ENCODE measurements at regions not wholly inside any gene's neighbourhood (a gene's known extent, or its start where the extent isn't known, plus 50 kb on each side); places are given as distances from the start of the nearest gene placed in this dataset.

DNA sequence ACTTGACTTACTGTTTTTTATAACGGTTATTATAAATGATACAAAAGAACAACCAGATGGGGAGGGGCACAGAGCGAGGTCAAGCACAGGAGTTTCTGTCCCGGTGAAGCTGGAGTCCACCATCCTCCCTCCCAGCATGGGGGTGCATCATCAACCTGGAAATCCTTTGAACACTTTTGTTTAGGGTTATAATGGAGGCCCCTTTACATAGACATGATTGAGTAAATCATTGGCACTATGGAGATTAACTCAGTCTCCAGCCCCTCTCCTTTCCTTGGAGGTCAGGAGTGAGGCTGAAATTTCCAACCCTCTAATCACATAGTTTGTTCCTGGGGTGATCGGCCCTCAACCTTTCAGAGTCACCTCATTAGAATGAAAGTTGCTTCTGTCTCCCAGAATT is 71.8 kb upstream of the ANKEF1 start:
- BruUV-seq (replicated peaks), result no TSS peak
- no peak overlapping the region for H3K4me3 Mint-ChIP-seq (ENCODE audit: low read depth, unreplicated experiment)
- intact Hi-C loops (cut with micrococcal nuclease; ENCODE audit: unreplicated experiment), result no loop called here

DNA sequence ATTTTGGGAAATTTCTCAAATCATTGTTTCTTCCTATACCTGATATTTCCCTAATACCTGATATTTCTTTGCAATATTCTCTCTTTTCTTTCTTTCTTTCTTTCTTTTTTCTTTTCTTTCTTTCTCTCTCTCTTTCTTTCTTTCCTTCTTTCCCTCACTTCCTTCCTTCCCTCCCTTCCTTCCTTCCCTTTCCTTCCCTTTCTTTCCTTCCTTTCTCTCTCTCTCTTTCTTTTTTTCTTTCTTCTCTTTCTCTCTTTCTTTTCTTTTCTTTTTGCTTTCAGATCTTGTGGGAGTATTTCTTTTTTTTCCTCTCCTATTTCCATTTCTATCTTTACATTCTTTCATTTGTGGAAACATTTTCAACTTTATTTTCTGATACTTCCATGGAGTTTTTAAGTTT is 76.1 kb upstream of the ANKEF1 start:
- intact Hi-C loops (cut with micrococcal nuclease; ENCODE audit: unreplicated experiment), result no loop called here

More for the DNA sequence above, 71.8 kb upstream of the ANKEF1 start:
- TF ChIP-seq, protein P1, sequence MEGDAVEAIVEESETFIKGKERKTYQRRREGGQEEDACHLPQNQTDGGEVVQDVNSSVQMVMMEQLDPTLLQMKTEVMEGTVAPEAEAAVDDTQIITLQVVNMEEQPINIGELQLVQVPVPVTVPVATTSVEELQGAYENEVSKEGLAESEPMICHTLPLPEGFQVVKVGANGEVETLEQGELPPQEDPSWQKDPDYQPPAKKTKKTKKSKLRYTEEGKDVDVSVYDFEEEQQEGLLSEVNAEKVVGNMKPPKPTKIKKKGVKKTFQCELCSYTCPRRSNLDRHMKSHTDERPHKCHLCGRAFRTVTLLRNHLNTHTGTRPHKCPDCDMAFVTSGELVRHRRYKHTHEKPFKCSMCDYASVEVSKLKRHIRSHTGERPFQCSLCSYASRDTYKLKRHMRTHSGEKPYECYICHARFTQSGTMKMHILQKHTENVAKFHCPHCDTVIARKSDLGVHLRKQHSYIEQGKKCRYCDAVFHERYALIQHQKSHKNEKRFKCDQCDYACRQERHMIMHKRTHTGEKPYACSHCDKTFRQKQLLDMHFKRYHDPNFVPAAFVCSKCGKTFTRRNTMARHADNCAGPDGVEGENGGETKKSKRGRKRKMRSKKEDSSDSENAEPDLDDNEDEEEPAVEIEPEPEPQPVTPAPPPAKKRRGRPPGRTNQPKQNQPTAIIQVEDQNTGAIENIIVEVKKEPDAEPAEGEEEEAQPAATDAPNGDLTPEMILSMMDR (IDR thresholded peaks at IDR 0.05; ENCODE audit: unreplicated experiment), result no peak
- Mint-ChIP-seq H3K27me3 (ENCODE audit: unreplicated experiment) (peaks cover 6% of the 10 kb centered on the region), H3K9me3 (ENCODE audit: low read depth, unreplicated experiment) (no peaks in the 10 kb centered on the region), H3K36me3 (ENCODE audit: insufficient read depth, unreplicated experiment) (no peaks in the 10 kb centered on the region), H3K27ac (ENCODE audit: unreplicated experiment) (no peak overlapping the region), H3K4me1 (ENCODE audit: low read depth, unreplicated experiment) (no peaks in the 10 kb centered on the region)
- no peak for DNase-seq
- CTCF ChIA-PET, result no interaction called here

DNA sequence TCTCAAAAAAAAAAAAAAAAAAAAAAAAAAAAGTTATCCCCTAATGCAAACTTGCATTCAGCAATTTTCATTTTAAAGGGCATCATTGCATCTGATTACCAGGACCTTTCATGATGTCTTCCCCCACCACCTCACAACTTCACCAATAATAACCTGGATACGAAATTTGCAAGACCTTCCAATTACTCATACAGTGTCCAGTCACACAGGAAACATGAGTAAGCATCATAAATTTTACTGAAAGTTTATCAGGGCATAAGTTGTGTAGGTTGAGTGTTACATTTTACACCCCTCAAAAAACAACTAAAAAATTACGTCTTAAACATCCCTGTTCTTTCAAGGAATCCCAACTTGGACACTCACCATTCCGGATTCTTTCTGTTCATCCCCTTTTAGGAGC is 79.1 kb upstream of the ANKEF1 start:
- Mint-ChIP-seq H3K27ac (ENCODE audit: unreplicated experiment) (no peak overlapping the region), H3K36me3 (ENCODE audit: insufficient read depth, unreplicated experiment) (no peaks in the 10 kb centered on the region), H3K9me3 (ENCODE audit: low read depth, unreplicated experiment) (no peaks in the 10 kb centered on the region), H3K4me1 (ENCODE audit: low read depth, unreplicated experiment) (peaks cover 8% of the 10 kb centered on the region), H3K4me3 (ENCODE audit: low read depth, unreplicated experiment) (no peak overlapping the region), H3K27me3 (ENCODE audit: unreplicated experiment) (no peaks in the 10 kb centered on the region)
- CTCF ChIA-PET, result no interaction called here
- intact Hi-C loops (cut with micrococcal nuclease; ENCODE audit: unreplicated experiment), result no loop called here
- BruUV-seq (replicated peaks), result no TSS peak
- TF ChIP-seq, protein P1 (IDR thresholded peaks at IDR 0.05; ENCODE audit: unreplicated experiment), result no peak
- DNase-seq, result no peak

More for the DNA sequence above, 76.1 kb upstream of the ANKEF1 start:
- TF ChIP-seq, protein P1 (IDR thresholded peaks at IDR 0.05; ENCODE audit: unreplicated experiment), result no peak
- Mint-ChIP-seq H3K4me1 (ENCODE audit: low read depth, unreplicated experiment) (peaks cover 8% of the 10 kb centered on the region), H3K9me3 (ENCODE audit: low read depth, unreplicated experiment) (no peaks in the 10 kb centered on the region), H3K4me3 (ENCODE audit: low read depth, unreplicated experiment) (no peak overlapping the region), H3K27ac (ENCODE audit: unreplicated experiment) (no peak overlapping the region), H3K36me3 (ENCODE audit: insufficient read depth, unreplicated experiment) (no peaks in the 10 kb centered on the region), H3K27me3 (ENCODE audit: unreplicated experiment) (no peaks in the 10 kb centered on the region)
- DNase-seq, result no peak
- no TSS peak for BruUV-seq (replicated peaks)
- CTCF ChIA-PET, result no interaction called here

DNA sequence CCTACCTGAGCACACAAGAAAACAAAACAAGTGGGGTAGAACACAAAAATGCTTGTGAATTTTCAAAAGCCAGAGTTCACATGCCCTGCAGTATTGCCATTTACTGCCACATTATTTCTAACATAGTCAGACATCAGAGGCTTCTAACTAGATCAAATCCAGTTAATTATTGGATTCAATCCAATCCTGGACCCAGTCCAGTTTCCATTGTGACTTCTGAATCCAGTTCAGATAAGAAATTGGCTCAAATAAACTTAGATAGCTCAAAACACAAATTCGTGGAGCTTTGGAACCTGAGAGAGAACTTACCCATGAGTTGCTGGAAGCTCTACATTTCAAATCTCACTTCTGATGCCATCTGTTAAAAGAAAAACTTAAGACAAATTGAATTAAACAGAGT is 85.2 kb upstream of the ANKEF1 start:
- no peaks in the 10 kb centered on the region for H3K9me3 Mint-ChIP-seq (ENCODE audit: low read depth, unreplicated experiment)
- no peaks in the 10 kb centered on the region for H3K36me3 Mint-ChIP-seq (ENCODE audit: insufficient read depth, unreplicated experiment)
- no peak overlapping the region for H3K27ac Mint-ChIP-seq (ENCODE audit: unreplicated experiment)
- BruUV-seq (replicated peaks), result no TSS peak
- CTCF ChIA-PET, result no interaction called here
- intact Hi-C loops (cut with micrococcal nuclease; ENCODE audit: unreplicated experiment), result no loop called here
- TF ChIP-seq, protein P1 (IDR thresholded peaks at IDR 0.05; ENCODE audit: unreplicated experiment), result no peak
- H3K4me3 Mint-ChIP-seq (ENCODE audit: low read depth, unreplicated experiment), result no peak overlapping the region
- no peaks in the 10 kb centered on the region for H3K4me1 Mint-ChIP-seq (ENCODE audit: low read depth, unreplicated experiment)
- DNase-seq, result no peak
- H3K27me3 Mint-ChIP-seq (ENCODE audit: unreplicated experiment), result no peaks in the 10 kb centered on the region
